HUES6 (cell line): ENCODE measurements at regions not wholly inside any gene's neighbourhood (a gene's known extent, or its start where the extent isn't known, plus 50 kb on each side); places are given as distances from the start of the nearest gene placed in this dataset.

Experiments used
- H3K27ac ChIP-seq: 2 replicates; pipeline ENCODE4 v1.7.0; 2013; ENCODE audit warnings: low read depth, mild to moderate bottlenecking, low read length, inconsistent platforms
- H3K27me3 ChIP-seq: 2 replicates; pipeline ENCODE4 v1.6.1; 2013; ENCODE audit warnings: low read length; ENCODE audit not compliant: control insufficient read depth, insufficient read depth
- H3K36me3 ChIP-seq: 2 replicates; pipeline ENCODE4 v1.6.1; 2013; ENCODE audit warnings: low read length; ENCODE audit not compliant: control insufficient read depth, insufficient read depth
- H3K4me1 ChIP-seq: 2 replicates; pipeline ENCODE4 v1.6.1; 2013; ENCODE audit warnings: low read length; ENCODE audit not compliant: control insufficient read depth, insufficient read depth
- H3K4me3 ChIP-seq: 2 replicates; pipeline ENCODE4 v1.5.1; 2013; ENCODE audit warnings: low read depth, low read length
- H3K9ac ChIP-seq: one replicate; pipeline ENCODE4 v1.6.1; 2013; ENCODE audit warnings: mild to moderate bottlenecking, low read length
- H3K9me3 ChIP-seq: 2 replicates; pipeline ENCODE4 v1.6.1; 2013; ENCODE audit warnings: low read depth, low read length; ENCODE audit not compliant: control insufficient read depth, insufficient read depth

DNA sequence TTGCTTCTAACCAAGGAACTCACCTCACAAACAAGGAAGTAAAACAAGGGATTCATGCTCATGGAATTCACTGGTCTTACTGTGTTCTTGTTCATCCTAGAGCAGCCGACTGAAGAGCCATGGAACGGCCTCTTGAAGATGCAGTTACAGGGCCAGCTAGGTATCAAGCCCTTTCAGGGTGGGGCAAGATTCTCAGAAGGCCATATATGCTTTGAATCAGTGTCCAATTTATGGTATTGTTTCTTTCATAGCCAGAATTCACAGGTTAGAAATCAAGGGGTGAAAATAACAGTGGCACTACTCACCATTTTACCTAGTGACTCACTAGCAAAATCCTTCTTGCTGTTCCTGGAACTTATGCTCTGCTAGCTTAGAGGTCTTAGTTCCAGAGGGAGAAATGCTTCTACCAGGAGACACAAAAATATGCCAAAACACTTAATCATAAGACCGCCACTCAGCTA lies 159.5 kb upstream of the CDH10 start:
- H3K27ac ChIP-seq: no peak overlapping the region

DNA sequence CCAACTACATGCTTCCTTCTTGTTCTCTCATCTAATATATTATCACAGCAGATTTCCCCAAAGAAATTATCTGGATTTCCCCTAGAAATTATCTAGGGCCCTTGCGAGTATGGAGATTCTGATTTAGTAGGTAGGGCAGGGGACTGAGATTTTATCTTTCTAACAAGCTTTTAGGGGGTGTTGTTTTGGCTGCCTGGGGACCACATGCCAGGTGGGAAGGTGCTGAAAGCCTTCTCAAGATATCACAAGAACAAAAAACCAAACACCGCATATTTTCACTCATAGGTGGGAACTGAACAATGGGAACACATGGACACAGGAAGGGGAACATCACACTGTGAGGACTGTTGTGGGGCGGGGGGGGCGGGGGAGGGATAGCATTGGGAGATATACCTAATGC lies 146.5 kb upstream of the CDH10 start:
- no peaks in the 10 kb centered on the region for H3K27me3 ChIP-seq
- no peak overlapping the region for H3K9ac ChIP-seq
- no peaks in the 10 kb centered on the region for H3K36me3 ChIP-seq
- H3K4me1 ChIP-seq: no peaks in the 10 kb centered on the region
- H3K9me3 ChIP-seq: no peaks in the 10 kb centered on the region
- no peak overlapping the region for H3K27ac ChIP-seq
- no peak overlapping the region for H3K4me3 ChIP-seq

More for the DNA sequence above, 159.5 kb upstream of the CDH10 start:
- Histone ChIP-seq H3K9ac (no peak overlapping the region), H3K4me1 (no peaks in the 10 kb centered on the region), H3K36me3 (no peaks in the 10 kb centered on the region), H3K9me3 (no peaks in the 10 kb centered on the region), H3K4me3 (no peak overlapping the region), H3K27me3 (no peaks in the 10 kb centered on the region)

DNA sequence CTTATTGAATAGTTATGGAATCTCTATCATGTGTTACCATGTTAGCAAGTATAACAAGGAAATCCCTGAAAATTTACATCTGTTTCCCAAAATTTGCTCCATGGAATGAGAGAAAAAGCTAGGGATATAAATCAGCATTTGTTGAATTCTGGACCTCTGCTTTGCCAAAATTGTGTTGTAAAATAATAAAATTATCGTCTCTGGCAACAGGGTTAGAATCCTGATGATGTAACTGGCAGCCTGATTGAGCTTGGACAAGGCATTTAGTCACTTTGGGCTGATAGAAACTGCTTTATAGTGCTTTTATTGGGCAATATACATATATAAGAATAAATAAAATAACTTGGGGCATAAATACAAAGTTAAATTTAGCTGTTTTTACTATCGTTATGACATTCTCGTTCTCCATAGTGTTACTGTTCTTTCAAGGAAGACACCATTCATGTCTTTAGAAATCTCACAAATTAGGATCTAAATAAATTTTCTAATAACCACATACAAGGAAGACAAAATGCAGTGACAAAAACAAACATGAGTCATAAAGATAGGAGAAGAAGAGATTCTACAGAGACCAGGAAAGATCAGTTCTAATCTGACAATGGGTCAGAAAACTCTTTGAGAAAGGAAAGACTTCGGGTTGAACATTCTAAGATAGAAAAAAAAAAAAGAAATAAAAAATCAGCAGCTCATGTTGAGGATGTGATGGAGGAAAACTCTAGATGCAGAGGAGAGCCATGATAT lies 145.0 kb upstream of the CDH10 start:
- Histone ChIP-seq H3K9ac (no peak overlapping the region), H3K36me3 (no peaks in the 10 kb centered on the region), H3K27ac (no peak overlapping the region)

DNA sequence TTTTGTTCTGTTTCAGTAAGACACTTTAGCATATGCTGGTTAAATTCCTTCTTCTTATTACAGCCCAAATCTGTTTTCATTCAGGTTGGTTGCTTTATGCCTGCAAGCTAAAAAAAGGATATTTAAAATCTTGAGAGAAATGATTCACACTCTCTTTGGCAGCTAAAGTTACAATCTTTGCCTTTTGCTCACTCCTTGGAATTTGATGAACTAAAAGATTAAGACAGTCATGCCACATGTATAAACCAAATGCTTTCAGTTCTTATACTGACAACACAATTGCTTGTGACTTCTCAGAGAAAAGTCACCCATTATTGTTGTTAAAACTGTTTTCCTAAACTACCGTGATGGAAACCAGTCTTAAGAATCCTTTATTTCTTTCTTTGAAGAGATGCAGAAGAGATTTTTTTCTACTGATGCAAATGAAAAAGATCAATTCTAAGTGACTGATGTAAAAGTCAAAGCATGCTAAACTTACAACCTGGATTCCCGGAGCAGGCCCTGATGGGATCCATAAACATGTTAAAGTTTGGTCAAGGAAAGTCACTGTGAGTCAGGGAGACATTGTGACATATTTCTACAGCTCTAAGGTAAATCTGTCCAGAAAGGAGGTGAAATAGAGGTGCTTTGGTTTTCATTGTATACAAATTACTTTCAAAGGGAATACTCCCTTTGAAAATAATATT lies 144.2 kb upstream of the CDH10 start:
- Histone ChIP-seq H3K9me3 (no peaks in the 10 kb centered on the region), H3K4me3 (no peak overlapping the region), H3K9ac (no peak overlapping the region), H3K27ac (no peak overlapping the region), H3K27me3 (no peaks in the 10 kb centered on the region), H3K36me3 (no peaks in the 10 kb centered on the region), H3K4me1 (no peaks in the 10 kb centered on the region)

More for the DNA sequence above, 145.0 kb upstream of the CDH10 start:
- no peaks in the 10 kb centered on the region for H3K9me3 ChIP-seq
- no peaks in the 10 kb centered on the region for H3K4me1 ChIP-seq
- H3K27me3 ChIP-seq: no peaks in the 10 kb centered on the region
- H3K4me3 ChIP-seq: no peak overlapping the region

DNA sequence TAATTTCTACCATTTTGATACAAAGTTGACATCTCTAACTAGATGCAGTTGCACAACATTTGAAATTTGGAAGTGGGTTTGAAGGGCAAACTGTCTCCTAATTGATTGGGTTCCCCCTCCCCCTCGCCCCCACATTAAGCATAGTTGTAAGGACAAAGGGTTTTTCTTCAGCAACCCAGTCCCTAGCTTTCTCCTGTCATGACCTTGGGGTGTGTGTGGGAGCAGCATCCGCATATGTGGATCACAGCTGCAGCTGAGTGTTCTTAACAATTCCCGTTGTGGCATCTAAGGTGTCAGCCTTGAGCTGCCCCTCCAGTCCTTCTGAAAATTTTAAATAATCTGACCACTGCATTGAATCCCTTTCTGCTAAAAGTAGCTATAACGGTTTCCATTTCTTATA lies 141.3 kb upstream of the CDH10 start:
- no peaks in the 10 kb centered on the region for H3K27me3 ChIP-seq
- H3K4me3 ChIP-seq: no peak overlapping the region
- H3K9me3 ChIP-seq: no peaks in the 10 kb centered on the region
- H3K36me3 ChIP-seq: no peaks in the 10 kb centered on the region
- H3K9ac ChIP-seq: no peak overlapping the region
- H3K4me1 ChIP-seq: no peaks in the 10 kb centered on the region
- no peak overlapping the region for H3K27ac ChIP-seq

DNA sequence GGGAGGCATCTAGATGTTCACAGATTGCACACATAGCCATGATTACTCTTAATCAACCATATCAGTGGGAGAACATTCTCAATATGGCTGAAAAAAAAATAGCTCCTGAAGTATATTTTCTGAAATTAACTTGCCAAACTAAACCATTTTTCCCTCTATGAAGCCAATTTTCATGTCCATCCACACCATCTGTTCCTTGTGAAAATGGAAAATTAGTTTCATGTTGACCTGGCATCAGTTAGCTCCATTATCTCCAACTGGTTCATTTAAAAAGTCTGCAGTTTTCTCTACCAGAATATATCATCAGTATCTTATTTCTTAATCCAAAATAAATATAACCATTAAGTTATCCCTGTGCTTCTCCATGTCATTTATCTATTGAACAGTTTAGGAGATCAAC lies 138.8 kb upstream of the CDH10 start:
- Histone ChIP-seq H3K4me1 (no peaks in the 10 kb centered on the region), H3K36me3 (no peaks in the 10 kb centered on the region), H3K27me3 (no peaks in the 10 kb centered on the region), H3K9me3 (no peaks in the 10 kb centered on the region), H3K9ac (no peak overlapping the region), H3K27ac (no peak overlapping the region), H3K4me3 (no peak overlapping the region)

DNA sequence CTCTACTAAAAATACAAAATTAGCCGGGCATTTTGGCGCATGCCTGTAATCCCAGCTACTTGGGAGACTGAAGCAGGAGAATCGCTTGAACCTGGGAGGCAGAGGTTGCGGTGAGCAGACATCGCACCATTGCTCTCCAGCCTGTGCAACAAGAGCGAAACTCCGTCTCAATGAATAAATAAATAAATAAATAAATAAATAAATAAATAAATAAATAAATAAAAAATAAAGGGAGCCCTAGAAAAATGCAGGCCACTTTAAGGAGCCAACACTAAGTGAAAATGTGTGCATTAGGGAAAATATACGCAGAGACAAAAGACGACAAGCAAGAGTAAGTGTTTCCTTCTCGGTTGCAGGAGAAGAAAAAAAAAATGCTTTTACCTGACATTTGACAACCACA lies 132.6 kb upstream of the CDH10 start:
- no peaks in the 10 kb centered on the region for H3K9me3 ChIP-seq
- no peak overlapping the region for H3K9ac ChIP-seq
- no peaks in the 10 kb centered on the region for H3K27me3 ChIP-seq
- H3K4me3 ChIP-seq: no peak overlapping the region
- no peaks in the 10 kb centered on the region for H3K36me3 ChIP-seq
- H3K4me1 ChIP-seq: no peaks in the 10 kb centered on the region
- H3K27ac ChIP-seq: no peak overlapping the region

DNA sequence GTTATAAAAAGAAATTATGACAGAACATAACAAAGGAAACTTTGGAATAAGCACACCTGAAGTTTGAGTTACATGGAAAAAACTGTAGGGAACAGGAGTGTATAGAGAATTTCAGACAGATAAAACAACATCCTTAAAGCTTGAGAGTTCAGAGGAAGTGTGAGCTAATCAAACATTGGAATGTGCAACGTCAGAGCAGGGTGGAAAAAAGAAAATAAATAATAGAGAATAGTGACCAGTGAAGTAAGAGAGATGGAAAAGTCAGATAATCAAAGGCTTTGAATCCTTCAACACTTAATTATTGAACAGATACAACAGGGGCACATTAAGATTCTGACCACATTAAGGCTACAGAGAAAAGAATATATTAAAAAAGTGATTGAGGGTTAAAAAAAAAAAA lies 128.5 kb upstream of the CDH10 start:
- Histone ChIP-seq H3K9ac (no peak overlapping the region), H3K27me3 (no peaks in the 10 kb centered on the region), H3K4me3 (no peak overlapping the region), H3K9me3 (no peaks in the 10 kb centered on the region), H3K4me1 (no peaks in the 10 kb centered on the region), H3K36me3 (no peaks in the 10 kb centered on the region), H3K27ac (no peak overlapping the region)

DNA sequence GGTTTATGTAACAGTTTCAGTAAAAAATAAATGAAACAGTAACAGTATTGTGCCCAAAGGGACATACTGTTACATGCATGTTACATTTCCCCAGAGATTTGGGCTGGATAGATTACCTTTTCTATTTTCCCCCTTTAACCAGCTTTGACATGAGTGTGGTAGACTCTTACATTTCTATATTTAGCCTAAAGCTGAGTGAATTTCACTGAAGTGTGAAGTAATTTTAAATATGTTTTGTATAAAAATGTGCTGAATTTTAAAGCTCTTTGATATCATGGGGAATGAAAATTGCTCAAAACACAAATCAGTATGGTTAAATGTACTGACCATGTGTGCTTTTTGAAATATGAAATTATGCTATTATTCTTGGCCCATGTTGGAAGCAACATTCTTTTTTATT lies 122.3 kb upstream of the CDH10 start:
- no peak overlapping the region for H3K9ac ChIP-seq
- H3K4me1 ChIP-seq: no peaks in the 10 kb centered on the region; the same call in 1 of the 2 replicates
- H3K9me3 ChIP-seq: no peaks in the 10 kb centered on the region
- no peaks in the 10 kb centered on the region for H3K36me3 ChIP-seq
- H3K4me3 ChIP-seq: no peak overlapping the region
- no peak overlapping the region for H3K27ac ChIP-seq
- no peaks in the 10 kb centered on the region for H3K27me3 ChIP-seq

DNA sequence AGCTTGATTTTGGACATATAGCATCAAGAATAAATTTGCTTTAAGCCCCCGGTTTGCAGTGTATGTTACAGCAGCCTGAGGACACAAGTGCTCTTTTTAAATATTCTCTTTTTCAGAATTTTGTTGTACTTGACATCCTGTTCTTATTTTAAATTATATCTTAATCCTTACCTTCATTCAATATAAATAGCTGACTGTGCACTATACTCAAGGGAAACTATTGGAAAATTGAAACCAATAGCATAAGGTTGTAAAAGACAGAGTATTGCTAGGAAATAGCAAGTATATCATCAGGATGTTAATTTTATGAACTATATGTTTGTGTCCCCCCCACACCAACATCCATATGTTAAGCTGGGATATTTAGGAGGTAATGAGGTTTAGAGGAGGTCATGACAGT lies 120.4 kb upstream of the CDH10 start:
- no peaks in the 10 kb centered on the region for H3K36me3 ChIP-seq
- H3K9me3 ChIP-seq: peaks cover 5% of the 10 kb centered on the region

DNA sequence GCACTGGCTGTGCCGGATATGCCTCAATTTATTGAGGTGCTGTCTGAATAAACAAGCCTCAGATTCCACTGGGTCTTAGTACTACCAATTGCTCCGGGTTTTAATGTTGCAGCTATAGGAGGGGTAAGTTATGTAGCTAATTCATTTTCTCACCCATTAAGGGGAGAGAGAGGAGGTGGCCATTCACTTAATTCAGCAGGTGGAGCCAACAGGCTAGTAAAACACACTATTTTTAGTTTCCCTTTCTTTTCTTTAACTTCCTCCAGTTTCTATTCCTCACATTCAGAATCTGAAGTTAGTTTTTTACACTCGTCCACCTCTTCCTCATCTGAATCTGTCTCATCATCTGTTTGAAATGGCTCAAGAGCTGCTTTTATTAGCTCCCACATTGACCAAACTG lies 105.6 kb upstream of the CDH10 start:
- Histone ChIP-seq H3K9me3 (no peaks in the 10 kb centered on the region), H3K27me3 (no peaks in the 10 kb centered on the region), H3K36me3 (no peaks in the 10 kb centered on the region), H3K4me1 (no peaks in the 10 kb centered on the region), H3K27ac (no peak overlapping the region), H3K4me3 (no peak overlapping the region), H3K9ac (no peak overlapping the region)

More for the DNA sequence above, 120.4 kb upstream of the CDH10 start:
- no peaks in the 10 kb centered on the region for H3K27me3 ChIP-seq
- no peak overlapping the region for H3K9ac ChIP-seq
- no peak overlapping the region for H3K27ac ChIP-seq
- no peak overlapping the region for H3K4me3 ChIP-seq
- H3K4me1 ChIP-seq: no peaks in the 10 kb centered on the region; the same call in 1 of the 2 replicates
